A549 (cell line): ENCODE measurements at regions not wholly inside any gene's neighbourhood (a gene's known extent, or its start where the extent isn't known, plus 50 kb on each side); places are given as distances from the start of the nearest gene placed in this dataset.

Experiments
- ATAC-seq, 2 experiments: fragments of 200-7000 bp in 1 of 2; fragments of >200 bp in 1 of 2; cut with Nextera tagmentation in 1 of 2; cut with Tn5 transposase in 1 of 2; 3 replicates each; pipeline versions ENCODE4 v1.8.0 to v1.9.1; 2018 to 2020; ENCODE audit warnings: mild to moderate bottlenecking in 1 of 2, moderate library complexity in 1 of 2
- CTCF ChIA-PET: fragments of 300-600 bp; sonication (Branson Sonifier 250); formaldehyde crosslinking; extraction: SDS; loops from one replicate; lab custom pipeline; 2021; ENCODE audit warnings: antibody characterized with exemption, inconsistent platforms; lab: Yijun Ruan, JAX
- POLR2A ChIA-PET: fragments of 350-600 bp; formaldehyde crosslinking; extraction: SDS; loops from one replicate; lab custom pipeline; 2021; ENCODE audit warnings: antibody characterized with exemption, inconsistent platforms; lab: Yijun Ruan, JAX
- DNase-seq, 2 experiments: peaks; one replicate each; pipeline versions ENCODE4 v3.0.0 to v3.0.0-alpha.2; 2011 to 2016; ENCODE audit warnings: low read depth in 1 of 2, low spot score in 1 of 2
- FAIRE-seq: peaks from 2 replicates; lab custom pipeline; 2011; peaks lifted over from hg19 to GRCh38; lab: Jason Lieb, UNC
- H3K27ac ChIP-seq, 2 experiments: fragments of >200 bp; sonication (Bioruptor Twin); formaldehyde crosslinking; 3 replicates each; pipeline ENCODE4 v1.5.1; 2016 to 2017
- H3K4me1 ChIP-seq: fragments of >200 bp; sonication (Bioruptor Twin); formaldehyde crosslinking; 3 replicates; pipeline ENCODE4 v1.6.1; 2016
- H3K4me2 ChIP-seq: fragments of >200 bp; sonication (Bioruptor Twin); formaldehyde crosslinking; 3 replicates; pipeline ENCODE4 v1.6.1; 2016
- H3K4me3 ChIP-seq: fragments of >200 bp; sonication (Bioruptor Twin); formaldehyde crosslinking; 3 replicates; pipeline ENCODE4 v1.5.1; 2016
- H3K9me3 ChIP-seq: fragments of >200 bp; sonication (Bioruptor Twin); formaldehyde crosslinking; 3 replicates; pipeline ENCODE4 v1.6.1; 2016
- CEBPB ChIP-seq, 2 experiments: fragments of >200 bp in 1 of 2; sonication (Bioruptor Twin) in 1 of 2; formaldehyde crosslinking in 1 of 2; IDR thresholded peaks; 2 replicates each; pipeline ENCODE4 v1.6.1; 2012 to 2016
- CHD4 ChIP-seq: fragments of 200-600 bp; sonication (generic); IDR thresholded peaks from 2 replicates; pipeline ENCODE4 v1.6.1; 2016; ENCODE audit warnings: antibody characterized with exemption, mild to moderate bottlenecking, borderline replicate concordance
- EHF ChIP-seq: fragments of 250-450 bp; sonication (Bioruptor Pico); IDR thresholded peaks from 2 replicates; pipeline ENCODE4 v1.5.0; 2020; ENCODE audit warnings: mild to moderate bottlenecking
- EHMT2 ChIP-seq: fragments of 200-600 bp; sonication (generic); IDR thresholded peaks from 2 replicates; pipeline ENCODE4 v1.6.1; 2016; ENCODE audit warnings: antibody characterized with exemption, low read depth, mild to moderate bottlenecking, moderate library complexity
- ESRRA ChIP-seq: fragments of 150-350 bp; IDR thresholded peaks from 2 replicates; pipeline ENCODE4 v1.6.1; 2014; ENCODE audit warnings: mild to moderate bottlenecking, low read length, borderline replicate concordance
- FOSB ChIP-seq: fragments of 250-450 bp; sonication (Bioruptor Pico); IDR thresholded peaks from 2 replicates; pipeline ENCODE4 v1.5.0; 2020; ENCODE audit warnings: mild to moderate bottlenecking, moderate library complexity
- FOSL2 ChIP-seq, 2 experiments: fragments of 450-650 bp in 1 of 2; fragments of >200 bp in 1 of 2; sonication (Bioruptor Twin) in 1 of 2; formaldehyde crosslinking; IDR thresholded peaks; 2 replicates each; pipeline versions ENCODE4 v1.5.0 to v1.6.1; 2016 to 2020; ENCODE audit warnings: mild to moderate bottlenecking in 1 of 2, moderate library complexity in 1 of 2
- FOXS1 ChIP-seq: fragments of 250-450 bp; sonication (Bioruptor Pico); IDR thresholded peaks from 2 replicates; pipeline ENCODE4 v1.5.0; 2020; ENCODE audit warnings: mild to moderate bottlenecking, moderate library complexity
- HDAC2 ChIP-seq: fragments of 200-600 bp; sonication (generic); IDR thresholded peaks from 2 replicates; pipeline ENCODE4 v1.6.1; 2016
- HOXA7 ChIP-seq: fragments of 250-450 bp; sonication (Bioruptor Pico); IDR thresholded peaks from 2 replicates; pipeline ENCODE4 v1.5.0; 2020; ENCODE audit warnings: mild to moderate bottlenecking, moderate library complexity
- HOXB13 ChIP-seq: fragments of 250-450 bp; sonication (Bioruptor Pico); IDR thresholded peaks from 2 replicates; pipeline ENCODE4 v1.5.0; 2020; ENCODE audit warnings: low read depth, mild to moderate bottlenecking, moderate library complexity
- HOXB5 ChIP-seq: fragments of 250-450 bp; sonication (Bioruptor Pico); IDR thresholded peaks from 2 replicates; pipeline ENCODE4 v1.5.0; 2020; ENCODE audit warnings: mild to moderate bottlenecking, moderate library complexity
- JUN ChIP-seq, 2 experiments: fragments of >200 bp; sonication (Bioruptor Twin); formaldehyde crosslinking; IDR thresholded peaks; 2 replicates in 1 of 2; 3 replicates in 1 of 2; pipeline ENCODE4 v1.6.1; 2016 to 2017
- JUNB ChIP-seq: fragments of >200 bp; sonication (Bioruptor Twin); formaldehyde crosslinking; IDR thresholded peaks from 2 replicates; pipeline ENCODE4 v1.6.1; 2016
- KDM1A ChIP-seq: fragments of 200-600 bp; sonication (generic); IDR thresholded peaks from 2 replicates; pipeline ENCODE4 v1.6.1; 2016; ENCODE audit warnings: low read depth, mild to moderate bottlenecking
- MAFK ChIP-seq: fragments of 450-650 bp; IDR thresholded peaks from 2 replicates; pipeline ENCODE4 v1.6.1; 2014; ENCODE audit not compliant: partially characterized antibody
- MAZ ChIP-seq: fragments of 150-350 bp; IDR thresholded peaks from 2 replicates; pipeline ENCODE4 v1.6.1; 2014; ENCODE audit warnings: antibody characterized with exemption, low read depth, low read length, borderline replicate concordance
- PHF8 ChIP-seq: fragments of 200-600 bp; sonication (generic); IDR thresholded peaks from 2 replicates; pipeline ENCODE4 v1.6.1; 2016; ENCODE audit warnings: low read depth, mild to moderate bottlenecking, antibody characterized with exemption, moderate library complexity, borderline replicate concordance
- RAD21 ChIP-seq, 2 experiments: fragments of >200 bp in 1 of 2; sonication (Bioruptor Twin) in 1 of 2; formaldehyde crosslinking in 1 of 2; IDR thresholded peaks in 1 of 2; conservative IDR thresholded peaks in 1 of 2; 2 replicates in 1 of 2; 3 replicates in 1 of 2; pipeline ENCODE4 v1.6.1; 2012 to 2018; ENCODE audit warnings: inconsistent platforms in 1 of 2
- RCOR1 ChIP-seq: fragments of 150-350 bp; IDR thresholded peaks from 2 replicates; pipeline ENCODE4 v1.6.1; 2014; ENCODE audit warnings: antibody characterized with exemption, low read length, low read depth
- SMC3 ChIP-seq: fragments of >200 bp; sonication (Bioruptor Twin); formaldehyde crosslinking; IDR thresholded peaks from 3 replicates; pipeline ENCODE4 v1.6.1; 2018; ENCODE audit warnings: inconsistent platforms
- SREBF2 ChIP-seq: fragments of 450-650 bp; IDR thresholded peaks from 2 replicates; pipeline ENCODE4 v1.6.1; 2014; ENCODE audit warnings: mild to moderate bottlenecking, moderate library complexity
- TFCP2L1 ChIP-seq: fragments of 250-450 bp; sonication (Bioruptor Pico); IDR thresholded peaks from 2 replicates; pipeline ENCODE4 v1.5.0; 2021; ENCODE audit warnings: mild to moderate bottlenecking
- ZC3H11A ChIP-seq: fragments of 450-650 bp; IDR thresholded peaks from 2 replicates; pipeline ENCODE4 v1.6.1; 2014; ENCODE audit warnings: antibody characterized with exemption, mild to moderate bottlenecking
- ZFP36 ChIP-seq: fragments of 450-650 bp; IDR thresholded peaks from 2 replicates; pipeline ENCODE4 v1.6.1; 2014; ENCODE audit warnings: borderline replicate concordance; ENCODE audit not compliant: partially characterized antibody
- ZSCAN20 ChIP-seq: fragments of 250-450 bp; sonication (Bioruptor Pico); IDR thresholded peaks from 2 replicates; pipeline ENCODE4 v1.8.0; 2022; ENCODE audit warnings: mild to moderate bottlenecking, moderate library complexity
- WGBS: methylation state at CpG from one replicate; pipeline ENCODE4 v1.1.6; 2017; ENCODE audit errors: missing lambda C conversion rate; 5-methylcytosine and 5-hydroxymethylcytosine counted together
- TF ChIP-seq, protein P1 (sequence below): fragments of 250-450 bp; sonication (Bioruptor Pico); IDR thresholded peaks from 2 replicates; pipeline ENCODE4 v1.5.0; 2020; ENCODE audit warnings: low read depth, mild to moderate bottlenecking, moderate library complexity
- TF ChIP-seq, protein P2 (sequence below): fragments of >200 bp; sonication (Bioruptor Twin); formaldehyde crosslinking; IDR thresholded peaks from 2 replicates; pipeline ENCODE4 v1.6.1; 2016
- TF ChIP-seq, protein P3 (sequence below): fragments of 200-600 bp; sonication (generic); IDR thresholded peaks from 2 replicates; pipeline ENCODE4 v1.6.1; 2016; ENCODE audit warnings: antibody characterized with exemption, mild to moderate bottlenecking, moderate library complexity
- TF ChIP-seq, protein P4 (sequence below): IDR thresholded peaks from 2 replicates; pipeline ENCODE4 v1.6.1; 2012
- TF ChIP-seq, protein P5 (sequence below): IDR thresholded peaks from 2 replicates; pipeline ENCODE4 v1.6.1; 2012

DNA sequence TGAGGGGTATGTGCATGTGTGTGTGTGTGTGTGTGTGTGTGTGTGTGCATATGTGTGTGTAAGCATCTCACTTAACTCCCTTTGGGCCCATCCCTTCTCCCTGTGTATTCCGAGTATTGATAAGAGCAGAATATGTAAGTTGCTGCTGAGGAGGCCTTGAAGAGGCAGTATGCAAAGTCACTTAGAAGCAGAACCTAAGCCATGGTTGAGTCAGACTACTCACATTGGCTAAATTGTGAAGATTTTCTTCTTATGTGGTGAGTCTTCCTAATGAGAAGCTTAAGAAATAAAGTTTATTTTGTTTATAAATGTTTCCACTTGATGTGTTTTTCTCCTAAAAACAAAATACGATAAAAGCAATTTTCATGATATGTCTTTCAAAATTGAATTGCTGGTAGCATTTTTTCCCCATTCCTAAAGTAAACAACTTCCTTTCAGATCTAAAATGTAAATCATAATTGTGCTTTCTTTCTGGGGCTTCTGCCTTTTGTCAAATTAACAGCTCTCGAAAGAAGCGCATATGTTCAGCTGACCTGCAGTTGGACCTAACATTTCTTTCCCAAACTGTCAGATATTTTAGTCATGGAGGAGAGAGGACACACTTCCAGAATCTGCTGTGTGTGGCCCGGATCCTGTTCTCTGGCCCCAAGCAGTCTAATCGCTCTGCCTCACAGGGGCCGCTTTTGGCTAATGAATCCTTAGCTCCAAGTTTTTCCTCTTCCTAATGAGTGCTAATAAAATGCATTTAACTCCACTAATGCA, 284.0 kb downstream of the DUSP10 start:
- CTCF ChIA-PET, result interaction anchor here (0.6 to 1.7 kb wide), 2 partner anchors 13 to 194 kb away, joined by 3 to 5 read pairs; no protein-coding TSS in a partner anchor
- POLR2A ChIA-PET, result no interaction called here
- 74% methylated on average over 7 of the region's 7 CpGs for WGBS

DNA sequence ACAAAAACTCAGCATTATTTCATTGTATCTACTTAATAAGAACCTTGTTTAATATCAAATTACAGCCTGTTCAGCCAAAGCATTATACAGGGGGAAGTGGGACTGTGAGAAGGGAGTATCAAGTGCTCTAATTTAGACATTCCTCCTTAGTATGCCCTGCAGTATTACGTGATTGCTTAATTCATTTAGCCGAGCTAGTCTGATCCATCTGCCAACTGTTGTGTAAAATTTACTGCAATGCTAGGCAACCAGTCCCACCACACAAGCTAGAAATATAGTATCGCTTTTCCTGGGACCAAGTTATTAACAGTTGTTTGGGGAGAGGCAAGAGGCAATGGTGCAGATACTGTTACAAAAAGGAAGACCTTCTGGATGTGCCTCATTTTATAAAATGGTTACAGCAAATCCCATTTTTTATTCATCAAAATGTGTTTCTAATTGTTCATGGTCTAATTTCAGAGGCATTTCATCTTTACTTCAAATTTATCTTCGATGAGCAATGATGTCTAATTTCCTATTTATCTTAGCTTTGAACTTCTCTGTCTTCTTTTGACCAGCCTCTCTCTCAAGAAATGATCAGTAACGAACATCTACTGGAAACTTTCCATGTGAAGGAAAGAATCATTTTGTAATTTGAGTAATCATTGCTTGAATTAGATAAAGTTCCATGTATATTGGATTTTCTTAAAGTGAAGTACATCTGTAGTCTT, 283.3 kb downstream of the DUSP10 start:
- 49% methylated on average over 5 of the region's 5 CpGs for WGBS
- ATAC-seq (no peak), FAIRE-seq (no peak)

More for the DNA sequence above, 284.0 kb downstream of the DUSP10 start:
- DNase-seq, result no peak
- Histone ChIP-seq H3K4me1 (no peaks in the 10 kb centered on the region), H3K4me2 (no peak overlapping the region), H3K9me3 (no peaks in the 10 kb centered on the region), H3K27ac (no peak overlapping the region), H3K4me3 (no peak overlapping the region)
- no peak for FAIRE-seq
- TF ChIP-seq TFCP2L1 (CRISPR knock-in tag), result no peak
- no peak for TF ChIP-seq ZC3H11A
- TF ChIP-seq JUNB, result no peak
- ATAC-seq, result no peak

DNA sequence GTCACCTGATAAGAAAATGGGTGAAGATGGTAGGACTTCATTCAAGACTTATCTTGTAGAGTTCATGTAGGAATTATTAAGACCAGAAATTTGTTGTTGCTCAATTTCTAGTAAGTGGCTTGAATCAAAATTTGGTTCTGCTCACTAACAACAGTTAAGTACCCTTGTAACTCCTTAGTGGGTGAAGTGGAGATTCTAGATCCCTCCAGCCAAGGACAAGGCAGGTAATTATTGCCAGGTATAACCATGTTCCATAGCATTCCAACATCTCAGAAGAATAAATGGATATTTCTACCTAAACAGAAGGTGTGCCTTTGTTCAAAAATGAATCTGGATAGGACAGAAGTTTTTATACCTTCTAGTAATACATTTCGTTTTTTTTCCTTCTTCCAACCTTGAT, 282.3 kb downstream of the DUSP10 start:
- FAIRE-seq, result no peak
- Histone ChIP-seq H3K4me3 (no peak overlapping the region), H3K4me2 (no peak overlapping the region), H3K9me3 (no peaks in the 10 kb centered on the region), H3K4me1 (no peaks in the 10 kb centered on the region), H3K27ac (no peak overlapping the region)
- ATAC-seq, result no peak
- 8% methylated on average over 1 of the region's 1 CpG for WGBS
- ChIA-PET CTCF (no interaction called here), POLR2A (no interaction called here)
- no peak for DNase-seq
- no peak for TF ChIP-seq RCOR1
- no peak for TF ChIP-seq RAD21 (conservative IDR thresholded peaks at IDR 0.05 in 1 of 2, IDR thresholded peaks at IDR 0.05 in 1 of 2)
- no peak for TF ChIP-seq SMC3
- TF ChIP-seq CHD4, result no peak
- no peak for TF ChIP-seq JUNB
- TF ChIP-seq EHF (CRISPR knock-in tag), result no peak
- TF ChIP-seq SREBF2, result no peak
- TF ChIP-seq, protein P1, sequence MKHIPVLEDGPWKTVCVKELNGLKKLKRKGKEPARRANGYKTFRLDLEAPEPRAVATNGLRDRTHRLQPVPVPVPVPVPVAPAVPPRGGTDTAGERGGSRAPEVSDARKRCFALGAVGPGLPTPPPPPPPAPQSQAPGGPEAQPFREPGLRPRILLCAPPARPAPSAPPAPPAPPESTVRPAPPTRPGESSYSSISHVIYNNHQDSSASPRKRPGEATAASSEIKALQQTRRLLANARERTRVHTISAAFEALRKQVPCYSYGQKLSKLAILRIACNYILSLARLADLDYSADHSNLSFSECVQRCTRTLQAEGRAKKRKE (CRISPR knock-in tag), result no peak
- no peak for TF ChIP-seq FOSB
- TF ChIP-seq HOXB13 (CRISPR knock-in tag), result no peak
- no peak for TF ChIP-seq HOXB5 (CRISPR knock-in tag)
- TF ChIP-seq, protein P2, sequence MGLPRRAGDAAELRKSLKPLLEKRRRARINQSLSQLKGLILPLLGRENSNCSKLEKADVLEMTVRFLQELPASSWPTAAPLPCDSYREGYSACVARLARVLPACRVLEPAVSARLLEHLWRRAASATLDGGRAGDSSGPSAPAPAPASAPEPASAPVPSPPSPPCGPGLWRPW, result no peak
- TF ChIP-seq ESRRA, result no peak

More for the DNA sequence above, 283.3 kb downstream of the DUSP10 start:
- POLR2A ChIA-PET, result no interaction called here
- CTCF ChIA-PET, result interaction anchor here (0.6 to 1.7 kb wide), 3 partner anchors 14 to 726 kb away, joined by 3 to 5 read pairs (median 3); no protein-coding TSS in a partner anchor
- Histone ChIP-seq H3K4me2 (no peak overlapping the region), H3K27ac (no peak overlapping the region), H3K9me3 (no peaks in the 10 kb centered on the region), H3K4me3 (no peak overlapping the region), H3K4me1 (no peaks in the 10 kb centered on the region)
- no peak for DNase-seq
- TF ChIP-seq FOSL2 (IDR thresholded peaks at IDR 0.05), result no peak
- no peak for TF ChIP-seq FOSL2 (CRISPR knock-in tag; IDR thresholded peaks at IDR 0.05)
- no peak for TF ChIP-seq EHMT2
- no peak for TF ChIP-seq FOXS1
- TF ChIP-seq KDM1A, result no peak
- no peak for TF ChIP-seq RCOR1
- no peak for TF ChIP-seq HOXA7 (CRISPR knock-in tag)
- no peak for TF ChIP-seq JUNB
- no peak for TF ChIP-seq PHF8
- TF ChIP-seq, protein P3, sequence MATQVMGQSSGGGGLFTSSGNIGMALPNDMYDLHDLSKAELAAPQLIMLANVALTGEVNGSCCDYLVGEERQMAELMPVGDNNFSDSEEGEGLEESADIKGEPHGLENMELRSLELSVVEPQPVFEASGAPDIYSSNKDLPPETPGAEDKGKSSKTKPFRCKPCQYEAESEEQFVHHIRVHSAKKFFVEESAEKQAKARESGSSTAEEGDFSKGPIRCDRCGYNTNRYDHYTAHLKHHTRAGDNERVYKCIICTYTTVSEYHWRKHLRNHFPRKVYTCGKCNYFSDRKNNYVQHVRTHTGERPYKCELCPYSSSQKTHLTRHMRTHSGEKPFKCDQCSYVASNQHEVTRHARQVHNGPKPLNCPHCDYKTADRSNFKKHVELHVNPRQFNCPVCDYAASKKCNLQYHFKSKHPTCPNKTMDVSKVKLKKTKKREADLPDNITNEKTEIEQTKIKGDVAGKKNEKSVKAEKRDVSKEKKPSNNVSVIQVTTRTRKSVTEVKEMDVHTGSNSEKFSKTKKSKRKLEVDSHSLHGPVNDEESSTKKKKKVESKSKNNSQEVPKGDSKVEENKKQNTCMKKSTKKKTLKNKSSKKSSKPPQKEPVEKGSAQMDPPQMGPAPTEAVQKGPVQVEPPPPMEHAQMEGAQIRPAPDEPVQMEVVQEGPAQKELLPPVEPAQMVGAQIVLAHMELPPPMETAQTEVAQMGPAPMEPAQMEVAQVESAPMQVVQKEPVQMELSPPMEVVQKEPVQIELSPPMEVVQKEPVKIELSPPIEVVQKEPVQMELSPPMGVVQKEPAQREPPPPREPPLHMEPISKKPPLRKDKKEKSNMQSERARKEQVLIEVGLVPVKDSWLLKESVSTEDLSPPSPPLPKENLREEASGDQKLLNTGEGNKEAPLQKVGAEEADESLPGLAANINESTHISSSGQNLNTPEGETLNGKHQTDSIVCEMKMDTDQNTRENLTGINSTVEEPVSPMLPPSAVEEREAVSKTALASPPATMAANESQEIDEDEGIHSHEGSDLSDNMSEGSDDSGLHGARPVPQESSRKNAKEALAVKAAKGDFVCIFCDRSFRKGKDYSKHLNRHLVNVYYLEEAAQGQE, result no peak
- TF ChIP-seq, protein P4, sequence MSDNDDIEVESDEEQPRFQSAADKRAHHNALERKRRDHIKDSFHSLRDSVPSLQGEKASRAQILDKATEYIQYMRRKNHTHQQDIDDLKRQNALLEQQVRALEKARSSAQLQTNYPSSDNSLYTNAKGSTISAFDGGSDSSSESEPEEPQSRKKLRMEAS, result no peak
- no peak for TF ChIP-seq JUN (IDR thresholded peaks at IDR 0.05)
- no peak for TF ChIP-seq ZSCAN20
- TF ChIP-seq ZFP36, result no peak
- TF ChIP-seq MAFK, result no peak
- no peak for TF ChIP-seq HDAC2
- no peak for TF ChIP-seq MAZ
- TF ChIP-seq CEBPB (IDR thresholded peaks at IDR 0.05), result no peak
- TF ChIP-seq, protein P5, sequence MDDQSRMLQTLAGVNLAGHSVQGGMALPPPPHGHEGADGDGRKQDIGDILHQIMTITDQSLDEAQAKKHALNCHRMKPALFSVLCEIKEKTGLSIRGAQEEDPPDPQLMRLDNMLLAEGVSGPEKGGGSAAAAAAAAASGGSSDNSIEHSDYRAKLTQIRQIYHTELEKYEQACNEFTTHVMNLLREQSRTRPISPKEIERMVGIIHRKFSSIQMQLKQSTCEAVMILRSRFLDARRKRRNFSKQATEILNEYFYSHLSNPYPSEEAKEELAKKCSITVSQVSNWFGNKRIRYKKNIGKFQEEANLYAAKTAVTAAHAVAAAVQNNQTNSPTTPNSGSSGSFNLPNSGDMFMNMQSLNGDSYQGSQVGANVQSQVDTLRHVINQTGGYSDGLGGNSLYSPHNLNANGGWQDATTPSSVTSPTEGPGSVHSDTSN, result no peak
